MM.1S (cell line): ENCODE measurements at regions not wholly inside any gene's neighbourhood (a gene's known extent, or its start where the extent isn't known, plus 50 kb on each side); places are given as distances from the start of the nearest gene placed in this dataset.

Experiments
- CTCF ChIP-seq: fragments of 300-600 bp; sonication (generic); IDR thresholded peaks from 2 replicates; pipeline ENCODE4 v1.5.1; 2016; ENCODE audit warnings: antibody characterized with exemption, low read length, mixed read lengths
- EZH2 ChIP-seq: fragments of 300-600 bp; sonication (generic); optimal IDR thresholded peaks from 2 replicates; pipeline ENCODE3; 2017; ENCODE audit warnings: low read depth, mild to moderate bottlenecking, antibody characterized with exemption, low read length, mixed read lengths
- EZH2phosphoT487 ChIP-seq: fragments of 300-600 bp; sonication (generic); IDR thresholded peaks from 2 replicates; pipeline ENCODE4 v1.6.1; 2018; ENCODE audit warnings: antibody characterized with exemption, low read length

- no peak for TF ChIP-seq CTCF
- no peak for TF ChIP-seq EZH2
- no peak for TF ChIP-seq EZH2phosphoT487
Observed at GRCh38 chr4:123176605-123177004, 220.0 kb upstream of the SPRY1 start.
